Keratinocyte (primary cell): ENCODE measurements at regions not wholly inside any gene's neighbourhood (a gene's known extent, or its start where the extent isn't known, plus 50 kb on each side); places are given as distances from the start of the nearest gene placed in this dataset.

ENCODE experiments used
- DNase-seq: peaks from one replicate; pipeline ENCODE4 v3.0.0-alpha.2; 2011; ENCODE audit warnings: low read depth, missing footprints, low spot score
- FAIRE-seq: peaks from 2 replicates; lab custom pipeline; 2011; peaks lifted over from hg19 to GRCh38; lab: Jason Lieb, UNC
- H2AFZ ChIP-seq: 2 replicates; pipeline ENCODE4 v1.6.0; 2012; ENCODE audit warnings: low read length, control low read depth, inconsistent platforms; ENCODE audit not compliant: control insufficient read depth
- H3K27ac ChIP-seq: 2 replicates; pipeline ENCODE4 v1.5.1; 2011; ENCODE audit warnings: low read length; ENCODE audit not compliant: control insufficient read depth, insufficient read depth
- H3K27me3 ChIP-seq: 3 replicates; pipeline ENCODE4 v1.6.0; 2011; ENCODE audit warnings: low read length; ENCODE audit not compliant: control insufficient read depth, insufficient read depth; ENCODE audit errors: extremely low read depth
- H3K36me3 ChIP-seq, 2 experiments: 2 replicates in 1 of 2; 3 replicates in 1 of 2; pipeline ENCODE4 v1.5.1; 2011; ENCODE audit warnings: low read length in 2 of 2, mild to moderate bottlenecking in 1 of 2; ENCODE audit not compliant: control insufficient read depth in 2 of 2, insufficient read depth in 2 of 2; ENCODE audit errors: extremely low read depth in 1 of 2
- H3K4me1 ChIP-seq: 3 replicates; pipeline ENCODE4 v1.5.1; 2011; ENCODE audit warnings: low read length; ENCODE audit not compliant: control insufficient read depth, insufficient read depth; ENCODE audit errors: extremely low read depth
- H3K4me2 ChIP-seq: 3 replicates; pipeline ENCODE4 v1.6.0; 2011; ENCODE audit warnings: low read depth, low read length; ENCODE audit not compliant: control insufficient read depth, insufficient read depth; ENCODE audit errors: extremely low read depth
- H3K4me3 ChIP-seq, 3 experiments: fragments of 200-600 bp in 1 of 3; sonication (generic) in 1 of 3; 2 replicates in 2 of 3; 3 replicates in 1 of 3; pipeline ENCODE4 v1.5.1; 2011 to 2016; ENCODE audit warnings: low read length in 3 of 3, mild to moderate bottlenecking in 3 of 3, control low read depth in 2 of 3, inconsistent platforms in 1 of 3, low read depth in 1 of 3, mixed read lengths in 1 of 3, mixed run types in 1 of 3, moderate library complexity in 1 of 3; ENCODE audit not compliant: control insufficient read depth in 2 of 3, insufficient read depth in 2 of 3; ENCODE audit errors: extremely low read depth in 1 of 3
- H3K79me2 ChIP-seq: 2 replicates; pipeline ENCODE4 v1.6.0; 2012; ENCODE audit warnings: low read length; ENCODE audit not compliant: control insufficient read depth, insufficient read depth
- H3K9ac ChIP-seq: 3 replicates; pipeline ENCODE4 v1.6.0; 2011; ENCODE audit warnings: low read length; ENCODE audit not compliant: control insufficient read depth, insufficient read depth; ENCODE audit errors: extremely low read depth
- H3K9me1 ChIP-seq: 3 replicates; pipeline ENCODE4 v1.6.0; 2011; ENCODE audit warnings: low read length; ENCODE audit not compliant: control insufficient read depth, insufficient read depth; ENCODE audit errors: extremely low read depth
- H3K9me3 ChIP-seq: 2 replicates; pipeline ENCODE4 v1.5.1; 2012; ENCODE audit warnings: low read depth, low read length; ENCODE audit not compliant: control insufficient read depth
- H4K20me1 ChIP-seq: 3 replicates; pipeline ENCODE4 v1.6.0; 2011; ENCODE audit warnings: low read length; ENCODE audit not compliant: control insufficient read depth, insufficient read depth; ENCODE audit errors: extremely low read depth
- EZH2 ChIP-seq: IDR thresholded peaks from one replicate; pipeline ENCODE4 v1.6.1; 2012; ENCODE audit warnings: inconsistent platforms, mild to moderate bottlenecking, low read length, moderate library complexity
- dilution Hi-C: fragments of 300-500 bp; cut with MboI; formaldehyde crosslinking; loops from one replicate; pipeline ENCODE4 v1.7.0; 2020; ENCODE audit warnings: low sequenced_read_pairs; ENCODE audit not compliant: extremely low pct_ligation_motif_present
- TF ChIP-seq, protein P1 (sequence below), 3 experiments: IDR thresholded peaks in 1 of 3; conservative IDR thresholded peaks in 1 of 3; optimal IDR thresholded peaks in 1 of 3; 2 replicates in 2 of 3; 3 replicates in 1 of 3; pipeline versions ENCODE3 to v1.5.1; 2011; ENCODE audit warnings: low read length in 3 of 3, mild to moderate bottlenecking in 3 of 3, moderate library complexity in 2 of 3, control low read depth in 1 of 3, inconsistent platforms in 1 of 3; ENCODE audit not compliant: insufficient read depth in 2 of 3; ENCODE audit errors: extremely low read depth in 1 of 3

DNA sequence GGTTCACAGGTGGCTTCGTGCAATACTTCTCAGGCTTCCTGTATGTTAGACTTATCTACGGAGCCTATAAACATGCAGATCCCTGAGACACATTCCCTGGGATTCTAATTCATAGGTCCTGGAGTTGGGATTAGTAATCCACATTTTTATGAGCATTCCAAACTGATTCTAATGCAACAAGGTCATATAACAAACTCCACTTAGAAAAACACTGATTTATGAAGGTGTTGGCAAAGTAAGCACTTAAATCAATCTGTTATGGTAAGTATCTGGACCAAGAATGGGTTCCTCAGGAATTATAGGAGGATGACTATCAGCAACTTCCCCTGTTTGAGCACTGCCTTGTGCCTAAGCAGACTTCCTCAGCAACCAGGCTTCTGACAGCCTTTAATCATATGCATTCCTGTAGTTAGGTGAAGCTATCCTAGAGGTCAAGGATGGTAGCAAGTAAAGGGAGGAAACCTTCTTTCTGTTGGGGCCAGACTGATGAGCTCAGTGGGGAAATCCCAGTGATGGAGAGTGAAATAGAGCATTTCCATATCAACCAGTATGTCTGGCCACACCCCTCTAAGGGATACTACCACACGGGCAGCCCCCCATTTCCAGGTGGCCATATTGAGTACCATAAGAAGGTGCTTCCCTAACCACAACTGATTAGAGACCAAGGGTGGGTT lies 89.6 kb downstream of the RASSF10 start:
- TF ChIP-seq, protein P1, sequence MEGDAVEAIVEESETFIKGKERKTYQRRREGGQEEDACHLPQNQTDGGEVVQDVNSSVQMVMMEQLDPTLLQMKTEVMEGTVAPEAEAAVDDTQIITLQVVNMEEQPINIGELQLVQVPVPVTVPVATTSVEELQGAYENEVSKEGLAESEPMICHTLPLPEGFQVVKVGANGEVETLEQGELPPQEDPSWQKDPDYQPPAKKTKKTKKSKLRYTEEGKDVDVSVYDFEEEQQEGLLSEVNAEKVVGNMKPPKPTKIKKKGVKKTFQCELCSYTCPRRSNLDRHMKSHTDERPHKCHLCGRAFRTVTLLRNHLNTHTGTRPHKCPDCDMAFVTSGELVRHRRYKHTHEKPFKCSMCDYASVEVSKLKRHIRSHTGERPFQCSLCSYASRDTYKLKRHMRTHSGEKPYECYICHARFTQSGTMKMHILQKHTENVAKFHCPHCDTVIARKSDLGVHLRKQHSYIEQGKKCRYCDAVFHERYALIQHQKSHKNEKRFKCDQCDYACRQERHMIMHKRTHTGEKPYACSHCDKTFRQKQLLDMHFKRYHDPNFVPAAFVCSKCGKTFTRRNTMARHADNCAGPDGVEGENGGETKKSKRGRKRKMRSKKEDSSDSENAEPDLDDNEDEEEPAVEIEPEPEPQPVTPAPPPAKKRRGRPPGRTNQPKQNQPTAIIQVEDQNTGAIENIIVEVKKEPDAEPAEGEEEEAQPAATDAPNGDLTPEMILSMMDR (optimal IDR thresholded peaks at IDR 0.05 in 1 of 3, IDR thresholded peaks at IDR 0.05 in 1 of 3, conservative IDR thresholded peaks at IDR 0.05 in 1 of 3; ENCODE audit: extremely low read depth in 1 of 3, insufficient read depth in 2 of 3, low read length in 3 of 3) = no peak
- no peak for TF ChIP-seq EZH2
- Histone ChIP-seq H3K4me1 (peaks cover 21% of the 10 kb centered on the region), H3K79me2 (no peaks in the 10 kb centered on the region), H3K4me2 (peak overlapping the region; percentile 59), H3K36me3 (no peaks in the 10 kb centered on the region), H3K9me3 (no peaks in the 10 kb centered on the region), H3K27ac (peak overlapping the region; percentile 83), H4K20me1 (no peaks in the 10 kb centered on the region), H2AFZ (no peak overlapping the region), H3K9ac (peak overlapping the region; percentile 24), H3K27me3 (no peaks in the 10 kb centered on the region), H3K9me1 (no peaks in the 10 kb centered on the region), H3K4me3 (no peak overlapping the region)
- DNase-seq = no peak
- dilution Hi-C loops = no loop called here
- FAIRE-seq = no peak

DNA sequence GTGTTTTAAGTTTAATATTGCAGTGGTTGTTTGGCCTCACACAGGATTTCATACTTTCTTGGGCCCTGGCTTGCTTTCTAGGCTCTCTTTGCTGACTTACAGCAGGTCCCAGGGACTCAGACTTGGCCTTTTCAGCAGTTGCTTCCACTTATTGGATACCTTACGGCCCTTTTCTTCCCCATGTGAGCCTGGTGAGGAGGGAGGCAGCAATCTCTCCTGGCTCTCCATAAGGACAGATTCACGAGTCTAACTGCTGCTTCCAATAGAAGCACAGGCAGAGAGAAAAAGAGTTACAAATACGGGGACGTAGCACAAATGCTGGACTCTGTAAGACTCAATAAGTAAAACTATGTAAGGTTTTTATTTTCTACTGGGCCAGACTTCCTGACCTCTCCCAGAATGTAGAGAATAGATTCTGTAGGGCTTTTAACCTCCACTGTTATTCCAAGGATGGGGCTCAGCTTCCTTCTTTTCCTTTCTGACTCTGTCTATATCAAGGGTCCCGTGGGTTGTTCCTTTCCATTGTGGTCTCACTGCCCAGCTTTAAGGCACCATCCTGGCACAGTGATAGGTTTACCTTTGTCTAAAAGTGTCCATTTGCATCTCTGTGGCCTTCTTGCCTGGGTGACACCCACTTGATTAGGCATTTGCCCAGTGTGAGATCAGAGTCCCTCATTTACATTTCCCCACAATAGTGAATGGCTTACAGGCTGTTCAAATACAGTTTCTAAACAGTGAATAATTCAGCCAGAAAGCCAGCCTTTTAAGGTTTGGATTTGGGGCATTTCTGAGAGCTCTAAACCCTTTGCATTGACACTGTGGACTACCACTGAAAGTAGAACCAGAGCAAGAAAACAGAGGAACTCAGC lies 92.8 kb downstream of the RASSF10 start:
- dilution Hi-C loops = no loop called here
- H3K36me3 ChIP-seq = no peaks in the 10 kb centered on the region
- DNase-seq (no peak), FAIRE-seq (no peak)
- no peak for TF ChIP-seq EZH2
- TF ChIP-seq, protein P1 (optimal IDR thresholded peaks at IDR 0.05 in 1 of 3, IDR thresholded peaks at IDR 0.05 in 1 of 3, conservative IDR thresholded peaks at IDR 0.05 in 1 of 3; ENCODE audit: extremely low read depth in 1 of 3, insufficient read depth in 2 of 3, low read length in 3 of 3) = no peak
- no peak overlapping the region for H2AFZ ChIP-seq
- no peak overlapping the region for H3K27ac ChIP-seq
- H3K4me1 ChIP-seq = peaks cover 21% of the 10 kb centered on the region
- H3K4me3 ChIP-seq = no peak overlapping the region
- no peak overlapping the region for H3K4me2 ChIP-seq
- H3K9me1 ChIP-seq = no peaks in the 10 kb centered on the region
- H3K9ac ChIP-seq = no peak overlapping the region
- H3K79me2 ChIP-seq = no peaks in the 10 kb centered on the region
- no peaks in the 10 kb centered on the region for H3K27me3 ChIP-seq
- no peaks in the 10 kb centered on the region for H4K20me1 ChIP-seq
- no peaks in the 10 kb centered on the region for H3K9me3 ChIP-seq
